ENCODE measurements at regions not wholly inside any gene's neighbourhood (a gene's known extent, or its start where the extent isn't known, plus 50 kb on each side); places are given as distances from the start of the nearest gene placed in this dataset.

GRCh38 chr10:10923029-10923651 lies 94.5 kb upstream of the CELF2 start:
- Histone ChIP-seq H3K4me2 (ENCODE audit: low read depth, low read length) (no peak overlapping the region), H3K27me3 (ENCODE audit: control insufficient read depth, insufficient read depth, low read length) (no peaks in the 10 kb centered on the region), H3K23ac (ENCODE audit: low read depth, low read length) (no peak overlapping the region), H3K18ac (ENCODE audit: low read depth, low read length) (no peak overlapping the region), H2AFZ (replicated peaks; ENCODE audit: low read length, poor library complexity) (no peak overlapping the region), H2BK120ac (ENCODE audit: low read depth, low read length) (no peak overlapping the region), H3K4ac (ENCODE audit: low read depth, low read length) (no peak overlapping the region), H3K79me1 (ENCODE audit: low read depth in 1 of 2, low read length in 2 of 2) (no peaks in the 10 kb centered on the region), H3K4me3 (ENCODE audit: insufficient read depth, low read depth, low read length) (no peak overlapping the region), H3K27ac (ENCODE audit: insufficient read depth, low read length) (no peak overlapping the region), H3K36me3 (ENCODE audit: control insufficient read depth, insufficient read depth, low read length) (no peaks in the 10 kb centered on the region), H2BK5ac (ENCODE audit: low read depth, low read length, poor library complexity, severe bottlenecking) (no peak overlapping the region), H2AK5ac (ENCODE audit: low read depth, low read length) (no peak overlapping the region), H2BK15ac (ENCODE audit: low read depth, low read length) (no peak overlapping the region), H2AK9ac (replicated peaks; ENCODE audit: low read depth, low read length, poor library complexity) (no peak overlapping the region), H3K4me1 (ENCODE audit: control insufficient read depth, insufficient read depth, low read length) (peaks cover 3% of the 10 kb centered on the region; the same call in 1 of the 2 replicates), H4K5ac (ENCODE audit: low read depth, low read length) (no peak overlapping the region), H3K9me1 (ENCODE audit: insufficient read depth, low read length) (no peaks in the 10 kb centered on the region), H3K9ac (ENCODE audit: low read depth, low read length) (no peak overlapping the region), H2BK20ac (ENCODE audit: low read depth, low read length) (no peak overlapping the region), H3K9me3 (ENCODE audit: control insufficient read depth, insufficient read depth, low read length) (no peaks in the 10 kb centered on the region), H4K20me1 (ENCODE audit: insufficient read depth, low read length) (no peaks in the 10 kb centered on the region), H4K91ac (ENCODE audit: insufficient read depth, low read depth, low read length) (no peak overlapping the region), H4K8ac (ENCODE audit: low read depth in 2 of 2, low read length in 2 of 2) (no peak overlapping the region), H3K56ac (ENCODE audit: extremely low read depth, insufficient read depth, low read length) (no peak overlapping the region), H3K14ac (replicated peaks; ENCODE audit: low read depth, low read length) (no peak overlapping the region)
- intact Hi-C loops (cut with micrococcal nuclease) (no loop called here), dilution Hi-C loops (cut with HindIII; ENCODE audit: low sequenced_read_pairs, unreplicated experiment) (no loop called here), in situ Hi-C loops (cut with MboI; ENCODE audit: low sequenced_read_pairs) (no loop called here)
- ChIA-PET CTCF (no interaction called here), POLR2A (ENCODE audit: unreplicated experiment) (no interaction called here)
- no TSS peak for BruUV-seq (replicated peaks)
- ATAC-seq (ENCODE audit: low read depth) (no peak), DNase-seq (no peak)
- TF ChIP-seq CEBPB (IDR thresholded peaks at IDR 0.05; ENCODE audit: low read depth, low read length): no peak
- TF ChIP-seq, protein P1, sequence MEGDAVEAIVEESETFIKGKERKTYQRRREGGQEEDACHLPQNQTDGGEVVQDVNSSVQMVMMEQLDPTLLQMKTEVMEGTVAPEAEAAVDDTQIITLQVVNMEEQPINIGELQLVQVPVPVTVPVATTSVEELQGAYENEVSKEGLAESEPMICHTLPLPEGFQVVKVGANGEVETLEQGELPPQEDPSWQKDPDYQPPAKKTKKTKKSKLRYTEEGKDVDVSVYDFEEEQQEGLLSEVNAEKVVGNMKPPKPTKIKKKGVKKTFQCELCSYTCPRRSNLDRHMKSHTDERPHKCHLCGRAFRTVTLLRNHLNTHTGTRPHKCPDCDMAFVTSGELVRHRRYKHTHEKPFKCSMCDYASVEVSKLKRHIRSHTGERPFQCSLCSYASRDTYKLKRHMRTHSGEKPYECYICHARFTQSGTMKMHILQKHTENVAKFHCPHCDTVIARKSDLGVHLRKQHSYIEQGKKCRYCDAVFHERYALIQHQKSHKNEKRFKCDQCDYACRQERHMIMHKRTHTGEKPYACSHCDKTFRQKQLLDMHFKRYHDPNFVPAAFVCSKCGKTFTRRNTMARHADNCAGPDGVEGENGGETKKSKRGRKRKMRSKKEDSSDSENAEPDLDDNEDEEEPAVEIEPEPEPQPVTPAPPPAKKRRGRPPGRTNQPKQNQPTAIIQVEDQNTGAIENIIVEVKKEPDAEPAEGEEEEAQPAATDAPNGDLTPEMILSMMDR (conservative IDR thresholded peaks at IDR 0.05; ENCODE audit: low read depth, low read length): no peak
- no peak for TF ChIP-seq RAD21 (IDR thresholded peaks at IDR 0.05; ENCODE audit: low read length)
- TF ChIP-seq, protein P2, sequence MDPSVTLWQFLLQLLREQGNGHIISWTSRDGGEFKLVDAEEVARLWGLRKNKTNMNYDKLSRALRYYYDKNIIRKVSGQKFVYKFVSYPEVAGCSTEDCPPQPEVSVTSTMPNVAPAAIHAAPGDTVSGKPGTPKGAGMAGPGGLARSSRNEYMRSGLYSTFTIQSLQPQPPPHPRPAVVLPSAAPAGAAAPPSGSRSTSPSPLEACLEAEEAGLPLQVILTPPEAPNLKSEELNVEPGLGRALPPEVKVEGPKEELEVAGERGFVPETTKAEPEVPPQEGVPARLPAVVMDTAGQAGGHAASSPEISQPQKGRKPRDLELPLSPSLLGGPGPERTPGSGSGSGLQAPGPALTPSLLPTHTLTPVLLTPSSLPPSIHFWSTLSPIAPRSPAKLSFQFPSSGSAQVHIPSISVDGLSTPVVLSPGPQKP (IDR thresholded peaks at IDR 0.05; ENCODE audit: borderline replicate concordance, low read depth, low read length): no peak
- no peak for TF ChIP-seq BHLHE40 (IDR thresholded peaks at IDR 0.05; ENCODE audit: low read depth, low read length)
- TF ChIP-seq MAZ (IDR thresholded peaks at IDR 0.05; ENCODE audit: borderline replicate concordance, low read depth, low read length): no peak
- no peak for TF ChIP-seq FOS (IDR thresholded peaks at IDR 0.05; ENCODE audit: low read depth, low read length)
- no peak for TF ChIP-seq CHD1 (IDR thresholded peaks at IDR 0.05; ENCODE audit: low read depth, low read length)
- TF ChIP-seq RFX5 (IDR thresholded peaks at IDR 0.05; ENCODE audit: low read depth, low read length): no peak
- no peak for TF ChIP-seq POLR2A (IDR thresholded peaks at IDR 0.05; ENCODE audit: low read depth, low read length)
- TF ChIP-seq NFE2L2 (IDR thresholded peaks at IDR 0.05; ENCODE audit: low read depth, low read length): no peak
- no peak for TF ChIP-seq MXI1 (IDR thresholded peaks at IDR 0.05; ENCODE audit: borderline replicate concordance, low read depth, low read length)
- no peak for TF ChIP-seq SMC3 (IDR thresholded peaks at IDR 0.05; ENCODE audit: low read depth, low read length)
- TF ChIP-seq MAFK (IDR thresholded peaks at IDR 0.05; ENCODE audit: low read depth, low read length): no peak
- no peak for TF ChIP-seq RCOR1 (IDR thresholded peaks at IDR 0.05; ENCODE audit: insufficient replicate concordance, low read length)
- WGBS, 2 experiments (ENCODE audit: extremely low coverage in 2 of 2, insufficient read length in 1 of 2): 94% methylated on average over 13 of the region's 17 CpGs; no CpG with 5 or more reads in 1 of the 2 experiments

All from IMR-90 (cell line).